Kidney tubule cell (primary cell): ENCODE measurements at regions not wholly inside any gene's neighbourhood (a gene's known extent, or its start where the extent isn't known, plus 50 kb on each side); places are given as distances from the start of the nearest gene placed in this dataset.
"Not testable (repeated sequence)": the region's sequence is repeated elsewhere in the genome, so short reads cannot be mapped to it uniquely, and the experiment has no call there.

Source experiments
- DNase-seq: peaks from one replicate; pipeline ENCODE4 v3.0.0-alpha.2; 2018; ENCODE audit warnings: low spot score

- DNase-seq = no peak
Observed at GRCh38 chr10:53650794-53651193, 878.2 kb upstream of the MBL2 start.

GRCh38 chr10:53647221-53647620, 874.6 kb upstream of the MBL2 start:
- DNase-seq = not testable (repeated sequence)

- DNase-seq = no peak
Observed at GRCh38 chr10:53646525-53646924, 873.9 kb upstream of the MBL2 start.

DNA sequence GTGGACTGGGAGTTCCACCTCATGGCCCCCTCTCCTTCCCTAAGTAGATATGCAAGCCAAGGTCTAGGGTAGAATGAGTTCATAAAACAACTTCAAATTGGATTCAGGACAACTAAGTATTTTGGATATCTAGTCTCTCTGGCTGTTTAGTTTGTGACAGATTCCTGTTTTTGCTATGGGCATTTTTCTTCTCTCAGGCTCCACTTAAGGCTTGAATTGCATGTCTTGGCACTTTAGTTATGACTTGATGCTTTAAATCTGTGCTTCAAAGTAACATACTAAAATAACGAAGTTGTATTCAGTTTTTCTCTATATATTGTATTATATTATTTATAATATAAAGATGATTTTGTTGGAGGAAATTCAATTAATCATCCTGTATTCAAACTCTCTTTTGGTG, 873.4 kb upstream of the MBL2 start:
- no peak for DNase-seq

GRCh38 chr10:53638006-53638405, 865.4 kb upstream of the MBL2 start:
- DNase-seq = no peak

DNA sequence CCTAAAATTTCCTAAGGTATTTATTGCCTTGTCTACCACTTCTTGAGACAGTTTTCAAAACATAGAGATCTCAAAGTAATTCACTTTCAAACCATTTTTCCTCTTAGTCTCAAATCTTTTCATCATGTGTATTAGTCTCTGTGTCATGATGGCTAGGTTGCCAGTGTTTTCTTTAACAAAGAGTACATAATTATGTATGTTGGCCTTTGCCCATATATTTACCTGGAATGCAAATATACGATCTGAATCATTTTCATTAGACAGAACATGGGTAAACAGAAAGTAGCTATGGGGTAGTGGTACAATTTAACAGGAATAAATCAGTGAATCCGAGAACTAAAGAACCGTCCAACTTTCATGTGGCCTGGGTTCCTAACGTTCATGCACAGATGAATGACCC, 852.1 kb upstream of the MBL2 start:
- DNase-seq = no peak

DNA sequence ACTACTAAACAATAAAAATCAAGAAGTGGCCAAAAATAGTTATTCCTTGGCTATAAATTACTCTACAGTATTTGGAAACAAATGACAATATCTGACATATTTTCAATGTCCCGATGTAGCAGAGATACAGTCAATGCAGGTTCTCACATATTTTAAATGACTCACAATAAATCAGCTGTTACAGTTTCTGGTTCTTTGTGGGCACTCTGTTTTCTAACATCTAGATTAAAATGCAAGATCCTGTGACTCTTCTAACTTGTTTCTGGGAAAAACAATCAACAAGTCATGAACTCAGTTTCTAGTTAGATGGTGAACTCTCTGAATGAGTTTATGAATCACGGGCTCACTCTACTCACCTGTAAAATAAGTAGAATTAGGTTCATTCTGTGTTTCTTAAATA, 849.6 kb upstream of the MBL2 start:
- no peak for DNase-seq

DNA sequence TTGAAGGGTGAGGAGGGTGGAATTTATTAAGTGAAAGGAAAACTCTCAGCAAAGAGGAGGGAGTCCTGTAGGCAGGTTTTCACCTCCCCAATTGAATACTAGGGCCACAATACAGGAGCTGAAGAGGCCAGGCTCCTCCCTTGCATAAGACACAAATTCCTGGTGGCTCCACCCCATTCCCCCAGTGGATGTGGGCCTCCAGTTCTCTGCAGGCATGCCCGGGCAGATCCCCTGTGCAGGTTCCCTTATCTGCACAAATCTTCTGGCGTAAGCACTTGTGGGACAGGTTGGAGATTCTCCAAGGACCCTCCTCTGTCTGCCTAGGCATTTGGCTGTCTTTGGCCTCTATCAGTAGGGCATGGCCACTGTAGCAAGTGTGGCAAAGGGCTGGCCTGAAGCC, 847.1 kb upstream of the MBL2 start:
- peak; percentile 7 for DNase-seq

- no peak for DNase-seq
Observed at GRCh38 chr10:53607691-53608090, 835.1 kb upstream of the MBL2 start.

DNA sequence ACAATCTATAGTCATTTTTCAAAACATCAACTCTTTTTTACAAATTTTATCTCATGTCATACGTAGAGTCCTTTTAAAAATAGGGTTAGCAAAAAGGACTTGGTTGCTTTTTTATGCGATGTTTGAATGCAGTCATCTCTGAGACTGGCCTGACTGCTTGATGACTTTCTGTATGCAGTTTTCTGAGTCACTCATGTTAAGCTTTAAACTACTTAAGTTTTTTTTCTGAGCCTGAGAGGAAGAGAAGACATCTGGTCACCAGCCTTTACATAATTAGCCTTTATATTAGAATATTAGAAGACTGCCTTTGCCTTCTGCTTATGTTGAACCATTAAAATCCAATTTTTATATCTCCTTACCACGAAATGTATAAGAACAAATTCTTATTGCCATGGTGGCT, 834.4 kb upstream of the MBL2 start:
- peak; percentile 38 for DNase-seq

DNA sequence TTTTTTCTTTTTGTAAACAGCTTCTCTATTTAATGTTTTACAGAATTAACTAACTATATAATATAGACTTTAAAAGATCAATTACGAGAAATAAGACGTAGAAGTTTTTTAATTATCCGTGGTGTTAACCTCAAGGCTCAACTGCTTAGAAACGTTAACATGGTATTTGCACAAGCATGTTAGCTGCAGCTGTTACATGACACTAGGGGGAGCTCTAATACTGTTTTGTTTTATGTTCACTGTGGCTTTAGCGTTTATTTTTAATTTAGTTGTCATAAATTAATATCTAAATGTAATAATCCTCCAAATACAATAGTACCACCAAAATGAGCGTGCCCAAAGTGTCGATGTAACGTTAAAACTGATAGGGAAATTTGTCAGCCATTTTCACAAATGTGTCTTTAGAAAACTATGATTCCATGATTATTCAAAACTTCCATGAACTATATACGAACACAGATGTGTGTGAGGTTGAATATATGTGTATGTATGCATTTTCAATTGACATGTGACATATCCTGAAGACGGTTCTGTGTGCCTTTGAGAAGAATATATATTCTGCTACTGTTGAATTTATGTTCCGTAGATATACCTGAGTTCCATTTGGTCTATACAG, 828.8 kb upstream of the MBL2 start:
- DNase-seq = peak; percentile 55

DNA sequence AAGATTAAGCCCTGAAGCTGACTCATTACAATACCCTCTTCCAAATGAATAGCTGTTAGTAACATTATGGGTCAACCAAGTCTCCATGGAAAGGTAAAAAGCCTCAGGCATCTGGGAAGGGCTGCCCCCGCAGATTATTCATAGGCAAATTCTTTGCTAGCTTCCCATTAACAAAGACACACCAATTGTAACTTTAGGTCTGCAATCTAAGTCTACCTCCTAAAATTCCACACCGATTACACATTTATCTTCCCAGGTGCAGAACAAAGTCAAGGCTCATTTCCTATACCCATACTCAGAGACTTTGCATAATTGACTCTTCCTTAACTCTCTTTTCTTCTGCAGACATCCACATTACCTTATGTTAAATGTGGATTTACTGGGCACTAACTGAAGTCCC, 826.3 kb upstream of the MBL2 start:
- DNase-seq = peak; percentile 90

GRCh38 chr10:53597835-53598251, 825.3 kb upstream of the MBL2 start:
- DNase-seq = peak; percentile 11

GRCh38 chr10:53580465-53580864, 807.9 kb upstream of the MBL2 start:
- DNase-seq = no peak

GRCh38 chr10:53579773-53580172, 807.2 kb upstream of the MBL2 start:
- DNase-seq = no peak

- DNase-seq = no peak
Observed at GRCh38 chr10:53574024-53574423, 801.4 kb upstream of the MBL2 start.

- no peak for DNase-seq
Observed at GRCh38 chr10:53573498-53573897, 800.9 kb upstream of the MBL2 start.

GRCh38 chr10:53572799-53573198, 800.2 kb upstream of the MBL2 start:
- no peak for DNase-seq

DNA sequence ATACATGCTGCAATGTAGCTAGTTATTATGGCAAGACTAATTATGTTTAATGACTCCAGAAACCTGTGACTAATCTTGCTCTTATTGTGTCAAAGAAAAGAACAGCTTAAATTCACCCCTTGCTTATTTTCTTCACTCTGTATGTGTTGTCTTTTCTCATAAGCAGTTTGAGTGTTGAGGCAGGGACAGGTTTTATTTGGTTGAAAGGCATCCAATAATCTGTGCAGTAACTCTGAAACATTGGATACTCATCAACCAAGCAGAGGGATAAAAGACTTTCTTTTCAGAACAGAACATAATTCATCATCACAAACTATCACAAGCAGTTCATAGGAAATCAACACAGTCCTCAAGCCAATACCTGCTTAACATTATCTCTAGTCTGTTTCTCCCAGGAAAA, 797.6 kb upstream of the MBL2 start:
- no peak for DNase-seq

- no peak for DNase-seq
Observed at GRCh38 chr10:53569455-53569854, 796.9 kb upstream of the MBL2 start.

DNA sequence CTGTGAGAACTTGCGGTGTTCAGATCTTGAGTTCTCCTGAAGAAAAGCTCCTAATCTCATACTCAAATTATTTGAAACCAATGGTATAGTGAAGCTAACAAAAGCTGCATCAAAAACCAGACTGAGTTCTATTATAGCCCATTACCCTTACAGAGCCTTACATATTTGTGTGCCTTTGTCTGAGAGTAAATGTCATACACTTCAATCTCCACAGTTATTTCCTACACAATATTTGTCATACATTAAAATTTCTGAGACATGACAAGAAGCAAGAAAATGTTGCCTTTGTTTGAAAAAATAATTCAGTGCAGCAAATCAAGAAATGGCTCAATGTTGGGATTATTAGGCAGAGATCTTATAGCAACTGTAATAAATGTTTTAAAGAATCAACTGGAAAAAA, 776.1 kb upstream of the MBL2 start:
- DNase-seq = no peak

DNA sequence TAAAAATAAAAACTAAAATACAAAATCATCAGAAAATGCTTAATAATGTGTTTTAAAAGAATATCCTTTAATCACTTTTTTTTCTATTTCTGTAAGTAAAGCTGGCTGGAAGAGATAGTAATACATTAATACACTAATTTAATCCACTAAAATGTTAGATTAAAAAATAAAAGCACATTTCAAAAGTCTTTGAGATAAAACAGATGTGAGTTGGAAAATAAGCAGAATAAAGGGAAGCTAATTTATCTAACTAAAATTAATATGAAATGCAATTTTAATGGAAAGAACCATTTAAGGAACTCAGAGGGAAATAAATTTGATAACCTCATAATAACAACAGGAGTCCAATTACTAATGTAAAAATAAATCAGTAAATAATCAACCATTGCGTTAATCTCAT, 774.8 kb upstream of the MBL2 start:
- DNase-seq = no peak

GRCh38 chr10:53543410-53543809, 770.8 kb upstream of the MBL2 start:
- DNase-seq = no peak

DNA sequence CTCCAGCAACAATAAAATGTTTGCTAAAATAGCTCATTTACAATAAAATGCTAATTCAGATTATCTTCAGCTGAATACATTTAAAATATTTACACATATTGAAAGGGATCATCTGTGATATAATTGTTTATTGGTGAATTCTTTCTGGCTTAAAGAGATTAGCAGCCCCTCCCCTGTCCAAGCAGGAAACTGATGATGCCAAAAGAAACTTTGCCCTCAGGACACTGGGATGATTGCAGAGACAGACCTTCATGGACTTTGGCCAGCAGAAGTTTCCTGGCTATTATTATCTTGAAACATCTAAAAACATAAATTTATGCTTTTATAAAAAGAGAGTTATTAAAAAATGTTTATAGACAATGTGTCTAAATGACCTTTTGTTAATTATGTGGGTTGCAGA, 764.9 kb upstream of the MBL2 start:
- DNase-seq = no peak

DNA sequence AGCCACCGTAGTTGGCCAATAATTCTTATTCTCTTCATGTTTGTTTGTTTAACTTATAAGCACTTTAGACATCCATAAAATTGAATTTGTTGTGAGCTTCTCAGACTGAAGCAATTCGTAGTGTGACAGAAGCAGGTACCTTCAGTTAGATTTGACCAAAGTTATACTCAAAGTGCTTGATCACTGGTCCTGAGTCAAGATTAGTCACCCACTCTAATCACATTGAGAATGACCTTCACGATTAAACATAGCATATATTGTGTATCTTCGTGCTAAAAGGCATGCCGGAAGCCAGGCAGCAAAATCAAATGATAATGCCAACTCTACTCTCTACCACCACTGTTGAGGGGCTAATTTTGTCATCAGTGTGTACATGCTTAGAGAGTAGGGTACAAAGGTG, 763.7 kb upstream of the MBL2 start:
- DNase-seq = no peak
